T-cell (primary cell): ENCODE measurements at regions not wholly inside any gene's neighbourhood (a gene's known extent, or its start where the extent isn't known, plus 50 kb on each side); places are given as distances from the start of the nearest gene placed in this dataset.

Experiments
- ATAC-seq, 4 experiments: fragments of 200-7000 bp in 3 of 4; fragments of 150-1000 bp in 1 of 4; cut with Tn5 transposase; replicated peaks in 1 of 4; 1 replicate in 3 of 4; 2 replicates in 1 of 4; pipeline ENCODE4 v1.10.0; 2021; ENCODE audit warnings: moderate library complexity in 3 of 4, mild to moderate bottlenecking in 2 of 4, moderate number of reproducible peaks in 1 of 4
- CTCF ChIA-PET, 2 donors: fragments of 300-600 bp; sonication (Branson Sonifier 250); formaldehyde crosslinking; loops; one replicate each; lab custom pipeline; 2022; ENCODE audit warnings: antibody characterized with exemption in 2 of 2; lab: Charles Lee
- POLR2A ChIA-PET, 2 donors: fragments of 300-600 bp; sonication (Branson Sonifier 250); formaldehyde crosslinking; loops; one replicate each; lab custom pipeline; 2022; ENCODE audit warnings: antibody characterized with exemption in 2 of 2; lab: Charles Lee
- DNase-seq, 35 experiments: peaks; one replicate each; pipeline versions ENCODE4 v3.0.0 to v3.0.0-alpha.2; 2013 to 2023
- H3K27ac ChIP-seq: one replicate; pipeline ENCODE4 v1.5.1; 2013; ENCODE audit warnings: low read length
- H3K27me3 ChIP-seq, 2 experiments: replicated peaks in 1 of 2; 1 replicate in 1 of 2; 2 replicates in 1 of 2; pipeline versions ENCODE4 v1.6.1 to v1.7.0; 2013; ENCODE audit warnings: low read length in 1 of 2, mixed read lengths in 1 of 2; ENCODE audit not compliant: control insufficient read depth in 2 of 2, insufficient read depth in 2 of 2; ENCODE audit errors: extremely low read depth in 1 of 2
- H3K36me3 ChIP-seq, 2 donors: 1 replicate in 1 of 2; 2 replicates in 1 of 2; pipeline versions ENCODE4 v1.6.1 to v1.7.0; 2013; ENCODE audit warnings: low read length in 1 of 2; ENCODE audit not compliant: control insufficient read depth in 2 of 2, insufficient read depth in 1 of 2; ENCODE audit errors: extremely low read depth in 1 of 2
- H3K4me1 ChIP-seq, 2 experiments: 1 replicate in 1 of 2; 2 replicates in 1 of 2; pipeline versions ENCODE4 v1.6.1 to v1.7.0; 2013; ENCODE audit warnings: low read length in 2 of 2, mixed read lengths in 1 of 2; ENCODE audit not compliant: insufficient read depth in 2 of 2, control insufficient read depth in 1 of 2; ENCODE audit errors: extremely low read depth in 1 of 2
- H3K4me3 ChIP-seq, 2 donors: 1 replicate in 1 of 2; 2 replicates in 1 of 2; pipeline versions ENCODE4 v1.5.1 to v1.7.0; 2013; ENCODE audit warnings: mild to moderate bottlenecking in 2 of 2, low read length in 1 of 2, moderate library complexity in 1 of 2; ENCODE audit not compliant: control insufficient read depth in 1 of 2; ENCODE audit errors: extremely low read depth in 1 of 2
- H3K9me3 ChIP-seq: 2 replicates; pipeline ENCODE4 v1.7.0; 2013
- H3K27ac Mint-ChIP-seq, 2 donors: one replicate each; pipeline ENCODE4 v1.8.0; 2020 to 2021; ENCODE audit warnings: mild to moderate bottlenecking in 2 of 2, mixed read lengths in 2 of 2
- H3K27me3 Mint-ChIP-seq, 2 donors: one replicate each; pipeline ENCODE4 v1.8.0; 2021 to 2022; ENCODE audit warnings: mixed read lengths in 2 of 2
- H3K36me3 Mint-ChIP-seq: one replicate; pipeline ENCODE4 v1.8.0; 2021; ENCODE audit warnings: mixed read lengths
- H3K4me1 Mint-ChIP-seq, 3 donors: one replicate each; pipeline ENCODE4 v1.8.0; 2020 to 2022; ENCODE audit warnings: mixed read lengths in 3 of 3, mild to moderate bottlenecking in 1 of 3
- H3K4me3 Mint-ChIP-seq, 3 donors: one replicate each; pipeline ENCODE4 v1.8.0; 2020 to 2022; ENCODE audit warnings: mild to moderate bottlenecking in 3 of 3, mixed read lengths in 3 of 3, moderate library complexity in 3 of 3
- H3K9me3 Mint-ChIP-seq, 3 donors: one replicate each; pipeline ENCODE4 v1.8.0; 2020 to 2022; ENCODE audit warnings: mixed read lengths in 3 of 3
- WGBS: methylation state at CpG from one replicate; pipeline ENCODE4 v1.1.5; 2013; ENCODE audit warnings: missing lambda C conversion rate; ENCODE audit not compliant: insufficient coverage; 5-methylcytosine and 5-hydroxymethylcytosine counted together

GRCh38 chr21:25366116-25366515 lies 241.2 kb downstream of the MRPL39 start:
- Histone ChIP-seq H3K27ac (no peak overlapping the region), H3K27me3 (peaks cover 0 to 5% of the 10 kb centered on the region in 2 experiments), H3K36me3 (no peaks in the 10 kb centered on the region), H3K4me3 (no peak overlapping the region), H3K4me1 (no peaks in the 10 kb centered on the region), H3K9me3 (no peaks in the 10 kb centered on the region)
- Mint-ChIP-seq H3K4me3 (no peak overlapping the region), H3K9me3 (no peaks in the 10 kb centered on the region), H3K4me1 (no peaks in the 10 kb centered on the region), H3K36me3 (no peaks in the 10 kb centered on the region), H3K27ac (no peak overlapping the region), H3K27me3 (peaks cover 0 to 3% of the 10 kb centered on the region in 2 donors)
- ChIA-PET POLR2A (no interaction called here), CTCF (no interaction called here)
- ATAC-seq, result no peak
- WGBS, result no CpG with 5 or more reads among the region's 1 CpG
- DNase-seq, result no peak

GRCh38 chr21:25362375-25363267 lies 244.7 kb downstream of the MRPL39 start:
- Mint-ChIP-seq H3K27me3 (peaks cover 2 to 6% of the 10 kb centered on the region in 2 donors), H3K27ac (no peak overlapping the region), H3K4me3 (no peak overlapping the region), H3K4me1 (no peaks in the 10 kb centered on the region), H3K36me3 (no peaks in the 10 kb centered on the region), H3K9me3 (no peaks in the 10 kb centered on the region)
- H3K4me1 ChIP-seq, result no peaks in the 10 kb centered on the region
- ChIA-PET CTCF (no interaction called here), POLR2A (no interaction called here)
- no peak overlapping the region for H3K27ac ChIP-seq
- no peak for ATAC-seq
- peaks cover 0 to 5% of the 10 kb centered on the region in 2 experiments for H3K27me3 ChIP-seq
- WGBS, result 90% methylated on average over 10 of the region's 15 CpGs
- no peaks in the 10 kb centered on the region for H3K36me3 ChIP-seq
- no peaks in the 10 kb centered on the region for H3K9me3 ChIP-seq
- H3K4me3 ChIP-seq, result no peak overlapping the region
- DNase-seq, result no peak

GRCh38 chr21:25361765-25362164 lies 245.5 kb downstream of the MRPL39 start:
- WGBS, result 95% methylated on average over 24 of the region's 28 CpGs
- ChIA-PET POLR2A (no interaction called here), CTCF (no interaction called here)
- ATAC-seq (no peak), DNase-seq (no peak)
- peaks cover 0 to 5% of the 10 kb centered on the region in 2 experiments for H3K27me3 ChIP-seq
- no peak overlapping the region for H3K4me3 ChIP-seq
- no peaks in the 10 kb centered on the region for H3K4me1 ChIP-seq
- Mint-ChIP-seq H3K27me3 (peaks cover 2 to 6% of the 10 kb centered on the region in 2 donors), H3K4me1 (no peaks in the 10 kb centered on the region), H3K36me3 (no peaks in the 10 kb centered on the region), H3K4me3 (no peak overlapping the region), H3K27ac (no peak overlapping the region), H3K9me3 (no peaks in the 10 kb centered on the region)
- H3K9me3 ChIP-seq, result no peaks in the 10 kb centered on the region
- H3K27ac ChIP-seq, result no peak overlapping the region
- no peaks in the 10 kb centered on the region for H3K36me3 ChIP-seq

GRCh38 chr21:25361097-25361496 lies 246.2 kb downstream of the MRPL39 start:
- Mint-ChIP-seq H3K27ac (no peak overlapping the region), H3K4me1 (no peaks in the 10 kb centered on the region), H3K27me3 (peaks cover 0 to 6% of the 10 kb centered on the region in 2 donors), H3K9me3 (no peaks in the 10 kb centered on the region), H3K4me3 (no peak overlapping the region), H3K36me3 (no peaks in the 10 kb centered on the region)
- Histone ChIP-seq H3K9me3 (no peaks in the 10 kb centered on the region), H3K27me3 (peaks cover 0 to 5% of the 10 kb centered on the region in 2 experiments), H3K4me1 (no peaks in the 10 kb centered on the region), H3K36me3 (no peaks in the 10 kb centered on the region), H3K4me3 (no peak overlapping the region), H3K27ac (no peak overlapping the region)
- ChIA-PET CTCF (no interaction called here), POLR2A (no interaction called here)
- DNase-seq (no peak), ATAC-seq (no peak)
- no CpG with 5 or more reads among the region's 1 CpG for WGBS

- no peak overlapping the region for H3K4me3 Mint-ChIP-seq
- 73% methylated on average over 2 of the region's 2 CpGs for WGBS
- H3K9me3 Mint-ChIP-seq, result no peaks in the 10 kb centered on the region
Measured at GRCh38 chr21:25360593-25360992, 246.7 kb downstream of the MRPL39 start.

GRCh38 chr21:25359724-25360123 lies 247.6 kb downstream of the MRPL39 start:
- no peaks in the 10 kb centered on the region for H3K36me3 Mint-ChIP-seq

More at GRCh38 chr21:25360593-25360992, 246.7 kb downstream of the MRPL39 start:
- Histone ChIP-seq H3K36me3 (no peaks in the 10 kb centered on the region), H3K4me3 (no peak overlapping the region), H3K9me3 (no peaks in the 10 kb centered on the region), H3K27ac (no peak overlapping the region), H3K4me1 (no peaks in the 10 kb centered on the region), H3K27me3 (peaks cover 0 to 5% of the 10 kb centered on the region in 2 experiments)
- ATAC-seq (no peak), DNase-seq (no peak)
- ChIA-PET CTCF (no interaction called here), POLR2A (no interaction called here)
- no peaks in the 10 kb centered on the region for H3K36me3 Mint-ChIP-seq
- peaks cover 0 to 6% of the 10 kb centered on the region in 2 donors for H3K27me3 Mint-ChIP-seq
- H3K4me1 Mint-ChIP-seq, result no peaks in the 10 kb centered on the region
- no peak overlapping the region for H3K27ac Mint-ChIP-seq

More at GRCh38 chr21:25359724-25360123, 247.6 kb downstream of the MRPL39 start:
- Histone ChIP-seq H3K9me3 (no peaks in the 10 kb centered on the region), H3K4me1 (no peaks in the 10 kb centered on the region), H3K4me3 (no peak overlapping the region), H3K36me3 (no peaks in the 10 kb centered on the region), H3K27me3 (peaks cover 0 to 4% of the 10 kb centered on the region in 2 experiments), H3K27ac (no peak overlapping the region)
- no peak for ATAC-seq
- no peaks in the 10 kb centered on the region for H3K4me1 Mint-ChIP-seq
- no peak overlapping the region for H3K4me3 Mint-ChIP-seq
- no peak for DNase-seq
- POLR2A ChIA-PET, result no interaction called here
- no peaks in the 10 kb centered on the region for H3K9me3 Mint-ChIP-seq
- peaks cover 0 to 6% of the 10 kb centered on the region in 2 donors for H3K27me3 Mint-ChIP-seq
- WGBS, result no CpG with 5 or more reads among the region's 5 CpGs
- CTCF ChIA-PET, result no interaction called here
- no peak overlapping the region for H3K27ac Mint-ChIP-seq
